ENCODE measurements at regions not wholly inside any gene's neighbourhood (a gene's known extent, or its start where the extent isn't known, plus 50 kb on each side); places are given as distances from the start of the nearest gene placed in this dataset.

DNA sequence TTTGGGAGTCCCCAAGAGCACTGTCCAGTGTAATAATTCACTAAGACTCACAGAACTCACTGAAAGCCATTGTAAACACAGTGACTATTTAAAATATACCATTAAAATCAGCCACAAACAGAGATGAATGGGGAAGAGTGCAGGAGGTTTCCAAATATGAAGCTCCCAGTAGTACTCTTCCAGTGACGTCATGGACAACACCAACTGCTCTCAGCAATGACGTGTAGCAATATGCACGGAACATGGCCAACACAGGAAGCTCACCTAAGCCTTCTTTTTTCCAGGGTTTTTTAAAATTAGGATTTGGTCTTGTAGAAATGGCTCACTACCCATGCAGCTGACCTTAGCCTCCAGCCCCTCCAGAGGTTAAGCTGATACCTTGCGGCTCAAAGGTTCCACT is 1224.1 kb upstream of the CADM2 start:
- DNase-seq: no peak
- no peaks in the 10 kb centered on the region for H3K4me1 ChIP-seq (ENCODE audit: control insufficient read depth, insufficient read depth, low read length)
- Mint-ChIP-seq H3K4me3 (no peak overlapping the region), H3K9me3 (no peaks in the 10 kb centered on the region), H3K36me3 (ENCODE audit: low read depth) (no peaks in the 10 kb centered on the region), H3K27ac (no peak overlapping the region), H3K27me3 (ENCODE audit: insufficient read depth) (no peaks in the 10 kb centered on the region), H3K4me1 (no peaks in the 10 kb centered on the region)
- no peaks in the 10 kb centered on the region for H3K9me3 ChIP-seq (ENCODE audit: control insufficient read depth, low read length)
- 96 to 100% methylated on average over 3 to 4 of the region's 4 CpGs for WGBS, 2 experiments (ENCODE audit: insufficient coverage in 1 of 2, insufficient read length in 1 of 2)
- H3K36me3 ChIP-seq (ENCODE audit: control insufficient read depth, insufficient read depth, low read length): no peaks in the 10 kb centered on the region
- H3K27ac ChIP-seq (ENCODE audit: low read depth, low read length): no peak overlapping the region
- TF ChIP-seq, protein P1, sequence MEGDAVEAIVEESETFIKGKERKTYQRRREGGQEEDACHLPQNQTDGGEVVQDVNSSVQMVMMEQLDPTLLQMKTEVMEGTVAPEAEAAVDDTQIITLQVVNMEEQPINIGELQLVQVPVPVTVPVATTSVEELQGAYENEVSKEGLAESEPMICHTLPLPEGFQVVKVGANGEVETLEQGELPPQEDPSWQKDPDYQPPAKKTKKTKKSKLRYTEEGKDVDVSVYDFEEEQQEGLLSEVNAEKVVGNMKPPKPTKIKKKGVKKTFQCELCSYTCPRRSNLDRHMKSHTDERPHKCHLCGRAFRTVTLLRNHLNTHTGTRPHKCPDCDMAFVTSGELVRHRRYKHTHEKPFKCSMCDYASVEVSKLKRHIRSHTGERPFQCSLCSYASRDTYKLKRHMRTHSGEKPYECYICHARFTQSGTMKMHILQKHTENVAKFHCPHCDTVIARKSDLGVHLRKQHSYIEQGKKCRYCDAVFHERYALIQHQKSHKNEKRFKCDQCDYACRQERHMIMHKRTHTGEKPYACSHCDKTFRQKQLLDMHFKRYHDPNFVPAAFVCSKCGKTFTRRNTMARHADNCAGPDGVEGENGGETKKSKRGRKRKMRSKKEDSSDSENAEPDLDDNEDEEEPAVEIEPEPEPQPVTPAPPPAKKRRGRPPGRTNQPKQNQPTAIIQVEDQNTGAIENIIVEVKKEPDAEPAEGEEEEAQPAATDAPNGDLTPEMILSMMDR (conservative IDR thresholded peaks at IDR 0.05): no peak
- no peak overlapping the region for H3K4me3 ChIP-seq (ENCODE audit: low read length)
- no peak overlapping the region for H3K9ac ChIP-seq (ENCODE audit: extremely low read depth, low read length, poor library complexity, severe bottlenecking)
- no peaks in the 10 kb centered on the region for H3K27me3 ChIP-seq (ENCODE audit: control insufficient read depth, insufficient read depth, low read length, poor library complexity, severe bottlenecking)

DNA sequence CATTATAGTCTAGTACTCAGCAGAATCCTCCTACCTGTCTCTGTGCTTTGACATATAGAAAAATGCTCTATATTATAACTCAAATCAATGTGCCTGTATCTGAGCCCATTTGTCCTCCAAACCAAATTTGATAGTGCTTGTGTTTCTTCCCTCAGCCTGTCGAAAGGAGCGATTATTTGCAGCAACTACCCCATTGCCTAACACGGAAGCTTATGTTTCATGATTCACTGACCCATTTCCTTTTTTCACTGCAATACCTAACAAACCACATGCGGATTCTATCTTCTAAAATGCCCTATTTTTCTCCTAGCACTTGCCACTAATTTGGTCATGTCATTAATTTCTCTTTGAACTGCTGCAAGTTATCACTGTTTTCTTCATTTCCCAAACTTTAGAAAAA is 1220.6 kb upstream of the CADM2 start:
- Histone ChIP-seq H3K9me3 (ENCODE audit: control insufficient read depth, low read length) (no peaks in the 10 kb centered on the region), H3K9ac (ENCODE audit: extremely low read depth, low read length, poor library complexity, severe bottlenecking) (no peak overlapping the region), H3K27ac (ENCODE audit: low read depth, low read length) (no peak overlapping the region), H3K4me1 (ENCODE audit: control insufficient read depth, insufficient read depth, low read length) (no peaks in the 10 kb centered on the region), H3K27me3 (ENCODE audit: control insufficient read depth, insufficient read depth, low read length, poor library complexity, severe bottlenecking) (no peaks in the 10 kb centered on the region), H3K4me3 (ENCODE audit: low read length) (no peak overlapping the region), H3K36me3 (ENCODE audit: control insufficient read depth, insufficient read depth, low read length) (no peaks in the 10 kb centered on the region)
- peaks cover 3% of the 10 kb centered on the region for H3K4me1 Mint-ChIP-seq
- H3K27ac Mint-ChIP-seq: no peak overlapping the region
- no peaks in the 10 kb centered on the region for H3K27me3 Mint-ChIP-seq (ENCODE audit: insufficient read depth)
- no peaks in the 10 kb centered on the region for H3K36me3 Mint-ChIP-seq (ENCODE audit: low read depth)
- TF ChIP-seq, protein P1 (conservative IDR thresholded peaks at IDR 0.05): no peak
- H3K4me3 Mint-ChIP-seq: no peak overlapping the region
- no peaks in the 10 kb centered on the region for H3K9me3 Mint-ChIP-seq
- 86 to 89% methylated on average over 4 of the region's 4 CpGs for WGBS, 2 experiments (ENCODE audit: insufficient coverage in 1 of 2, insufficient read length in 1 of 2)
- DNase-seq: no peak

DNA sequence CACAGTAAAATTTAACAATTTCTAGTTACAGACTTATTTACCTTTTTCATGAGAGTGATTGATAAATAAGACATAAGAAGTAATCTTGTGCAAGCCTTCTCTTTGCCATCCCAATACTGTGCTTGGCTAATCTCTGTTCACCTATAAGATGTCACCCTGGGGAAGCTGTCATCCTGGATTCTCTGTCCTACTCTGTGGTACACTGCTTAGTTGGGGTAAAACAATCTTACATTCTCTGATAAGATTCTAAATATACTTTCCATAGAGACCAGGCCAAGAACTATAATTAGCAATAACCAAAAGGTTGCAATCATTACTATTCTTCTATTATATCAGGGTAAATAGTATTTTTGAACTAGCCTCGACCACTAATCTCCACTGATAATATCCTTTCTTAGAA is 1218.3 kb upstream of the CADM2 start:
- no peak overlapping the region for H3K4me3 Mint-ChIP-seq
- H3K4me1 Mint-ChIP-seq: peaks cover 4% of the 10 kb centered on the region
- Histone ChIP-seq H3K4me1 (ENCODE audit: control insufficient read depth, insufficient read depth, low read length) (no peaks in the 10 kb centered on the region), H3K4me3 (ENCODE audit: low read length) (no peak overlapping the region), H3K9me3 (ENCODE audit: control insufficient read depth, low read length) (peaks cover 5% of the 10 kb centered on the region), H3K27me3 (ENCODE audit: control insufficient read depth, insufficient read depth, low read length, poor library complexity, severe bottlenecking) (no peaks in the 10 kb centered on the region), H3K27ac (ENCODE audit: low read depth, low read length) (no peak overlapping the region), H3K9ac (ENCODE audit: extremely low read depth, low read length, poor library complexity, severe bottlenecking) (no peak overlapping the region), H3K36me3 (ENCODE audit: control insufficient read depth, insufficient read depth, low read length) (no peaks in the 10 kb centered on the region)
- DNase-seq: no peak
- H3K9me3 Mint-ChIP-seq: peaks cover 2% of the 10 kb centered on the region
- H3K27me3 Mint-ChIP-seq (ENCODE audit: insufficient read depth): no peaks in the 10 kb centered on the region
- TF ChIP-seq, protein P1 (conservative IDR thresholded peaks at IDR 0.05): no peak
- no peaks in the 10 kb centered on the region for H3K36me3 Mint-ChIP-seq (ENCODE audit: low read depth)
- H3K27ac Mint-ChIP-seq: no peak overlapping the region
- WGBS, 2 experiments (ENCODE audit: insufficient coverage in 1 of 2, insufficient read length in 1 of 2): 89% methylated on average over 1 of the region's 1 CpG; no CpG with 5 or more reads in 1 of the 2 experiments
